ENCODE measurements at regions not wholly inside any gene's neighbourhood (a gene's known extent, or its start where the extent isn't known, plus 50 kb on each side); places are given as distances from the start of the nearest gene placed in this dataset.
"Not testable (repeated sequence)": the region's sequence is repeated elsewhere in the genome, so short reads cannot be mapped to it uniquely, and the experiment has no call there.

DNA sequence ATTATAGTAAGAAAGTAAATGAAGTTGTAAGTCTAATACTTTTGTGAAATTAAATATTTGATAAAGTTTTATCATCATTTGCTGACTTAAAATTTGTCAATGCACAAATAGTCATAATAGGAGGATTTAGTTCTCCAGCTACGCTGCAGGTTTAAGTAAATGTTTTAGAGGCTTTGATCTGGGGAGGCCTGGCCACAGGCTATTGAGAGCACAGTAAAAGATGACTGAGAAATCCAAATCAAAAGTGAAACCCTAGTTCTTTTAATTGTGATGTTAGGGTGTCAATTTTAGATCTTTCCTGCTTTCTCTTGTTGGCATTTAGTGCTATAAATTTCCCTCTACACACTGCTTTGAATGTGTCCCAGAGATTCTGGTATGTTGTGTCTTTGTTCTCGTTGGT lies 694.3 kb upstream of the ZNF385D start:
- H3K79me2 ChIP-seq (ENCODE audit: insufficient read depth, low read length); POLR2A ChIA-PET; BruUV-seq (replicated peaks); H3K9me3 ChIP-seq (ENCODE audit: control insufficient read depth in 1 of 2, insufficient read depth in 1 of 2, low read depth in 1 of 2, low read length in 2 of 2); RAD21 ChIA-PET (ENCODE audit: low non-redundant PET in 1 of 2, low total read pairs in 2 of 2, uncharacterized antibody in 2 of 2, unreplicated experiment in 2 of 2); H4K20me1 ChIP-seq (ENCODE audit: insufficient read depth); DNase-seq (ENCODE audit: low read depth, low spot score); H3K9ac ChIP-seq (ENCODE audit: low read length); H3K27ac ChIP-seq (ENCODE audit: low read depth, low read length); H3K4me1 ChIP-seq (ENCODE audit: control insufficient read depth in 1 of 2, insufficient read depth in 2 of 2, low read length in 2 of 2); H3K9me2 ChIP-seq (ENCODE audit: insufficient read depth); H3K27me3 ChIP-seq (ENCODE audit: insufficient read depth, low read length); ATAC-seq; H3K4me3 ChIP-seq (replicated peaks in 1 of 2; ENCODE audit: low read depth in 1 of 2, low read length in 2 of 2); H3K36me3 ChIP-seq (ENCODE audit: control insufficient read depth in 1 of 2, insufficient read depth in 2 of 2, low read length in 2 of 2); H2AFZ ChIP-seq (ENCODE audit: low read depth, low read length, poor library complexity, severe bottlenecking); CTCF ChIA-PET; intact Hi-C loops (cut with micrococcal nuclease); H3K4me2 ChIP-seq (ENCODE audit: low read length): not testable (repeated sequence)

DNA sequence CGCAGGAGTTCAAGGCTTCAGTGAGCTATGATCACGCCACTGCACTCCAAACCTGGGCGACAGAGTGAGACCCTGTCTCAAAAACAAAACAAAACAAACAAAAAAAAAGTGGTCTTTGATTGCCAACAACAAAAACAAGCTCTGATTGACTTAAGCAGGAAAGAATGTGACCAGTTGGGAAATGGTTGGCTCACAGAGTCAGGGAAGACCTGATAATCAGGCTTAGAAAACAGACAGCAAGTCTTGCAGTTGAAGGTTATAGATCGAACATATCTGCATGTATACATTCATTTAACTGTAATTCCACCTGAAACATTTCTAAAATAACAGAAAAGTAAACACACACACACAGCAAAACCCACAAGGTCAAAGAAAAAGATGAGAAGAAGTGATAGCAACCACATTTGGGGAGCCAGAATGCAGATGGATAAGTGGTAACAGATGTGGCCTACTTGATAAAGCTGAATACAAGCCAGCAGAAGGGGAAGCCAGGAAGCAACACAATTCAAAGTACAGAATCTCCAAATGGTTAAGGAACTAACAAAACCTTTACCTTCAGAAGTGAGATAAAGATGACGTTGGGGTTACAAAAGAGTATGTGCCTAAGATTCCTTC lies 699.9 kb upstream of the ZNF385D start:
- no peak overlapping the region for H3K27ac ChIP-seq (ENCODE audit: low read depth, low read length)
- no peak overlapping the region for H3K4me2 ChIP-seq (ENCODE audit: low read length)
- ATAC-seq (no peak), DNase-seq (ENCODE audit: low read depth, low spot score) (no peak)
- peaks cover 0 to 3% of the 10 kb centered on the region in 2 experiments; a peak in 2 of 4 replicates for H3K9me3 ChIP-seq (ENCODE audit: control insufficient read depth in 1 of 2, insufficient read depth in 1 of 2, low read depth in 1 of 2, low read length in 2 of 2)
- no peaks in the 10 kb centered on the region for H3K4me1 ChIP-seq (ENCODE audit: control insufficient read depth in 1 of 2, insufficient read depth in 2 of 2, low read length in 2 of 2)
- H3K36me3 ChIP-seq (ENCODE audit: control insufficient read depth in 1 of 2, insufficient read depth in 2 of 2, low read length in 2 of 2) = no peaks in the 10 kb centered on the region
- ChIA-PET CTCF (no interaction called here), RAD21 (ENCODE audit: low non-redundant PET in 1 of 2, low total read pairs in 2 of 2, uncharacterized antibody in 2 of 2, unreplicated experiment in 2 of 2) (no interaction called here), POLR2A (no interaction called here)
- H3K9ac ChIP-seq (ENCODE audit: low read length) = no peak overlapping the region
- H3K79me2 ChIP-seq (ENCODE audit: insufficient read depth, low read length) = no peaks in the 10 kb centered on the region
- H4K20me1 ChIP-seq (ENCODE audit: insufficient read depth) = no peaks in the 10 kb centered on the region
- no peaks in the 10 kb centered on the region for H3K9me2 ChIP-seq (ENCODE audit: insufficient read depth)
- H2AFZ ChIP-seq (ENCODE audit: low read depth, low read length, poor library complexity, severe bottlenecking) = no peak overlapping the region
- H3K4me3 ChIP-seq (replicated peaks in 1 of 2; ENCODE audit: low read depth in 1 of 2, low read length in 2 of 2) = no peak overlapping the region
- TF ChIP-seq, protein P1, sequence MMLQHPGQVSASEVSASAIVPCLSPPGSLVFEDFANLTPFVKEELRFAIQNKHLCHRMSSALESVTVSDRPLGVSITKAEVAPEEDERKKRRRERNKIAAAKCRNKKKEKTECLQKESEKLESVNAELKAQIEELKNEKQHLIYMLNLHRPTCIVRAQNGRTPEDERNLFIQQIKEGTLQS (IDR thresholded peaks at IDR 0.05) = no peak
- TF ChIP-seq SIN3A (IDR thresholded peaks at IDR 0.05; ENCODE audit: low read depth) (no peak), EZH2 (IDR thresholded peaks at IDR 0.05) (no peak), EZH2phosphoT487 (IDR thresholded peaks at IDR 0.05; ENCODE audit: borderline replicate concordance) (no peak), TCF7L2 (IDR thresholded peaks at IDR 0.05; ENCODE audit: borderline replicate concordance, extremely low read depth, insufficient read depth, insufficient read length) (no peak), FOSL1 (IDR thresholded peaks at IDR 0.05; ENCODE audit: low read depth) (no peak), ZFX (IDR thresholded peaks at IDR 0.05) (no peak), POLR2AphosphoS5 (IDR thresholded peaks at IDR 0.05; ENCODE audit: low read depth, low read length) (no peak)
- no peaks in the 10 kb centered on the region for H3K27me3 ChIP-seq (ENCODE audit: insufficient read depth, low read length)
- BruUV-seq (replicated peaks) = no TSS peak
- intact Hi-C loops (cut with micrococcal nuclease) = no loop called here
